Osteoblast (primary cell): ENCODE measurements at regions not wholly inside any gene's neighbourhood (a gene's known extent, or its start where the extent isn't known, plus 50 kb on each side); places are given as distances from the start of the nearest gene placed in this dataset.

ENCODE experiments used
- DNase-seq: peaks from one replicate; pipeline ENCODE4 v3.0.0; 2011; ENCODE audit warnings: low spot score, mixed read lengths; ENCODE audit not compliant: insufficient read length; ENCODE audit errors: missing footprints
- H2AFZ ChIP-seq: 2 replicates; pipeline ENCODE4 v1.6.0; 2011; ENCODE audit warnings: mild to moderate bottlenecking, low read length
- H3K27ac ChIP-seq: 2 replicates; pipeline ENCODE4 v1.5.1; 2011; ENCODE audit warnings: mild to moderate bottlenecking, low read depth, low read length, moderate library complexity
- H3K27me3 ChIP-seq: 2 replicates; pipeline ENCODE4 v1.6.0; 2012; ENCODE audit warnings: mild to moderate bottlenecking, control low read depth, inconsistent platforms, low read length, moderate library complexity; ENCODE audit not compliant: insufficient read depth
- H3K36me3 ChIP-seq: 2 replicates; pipeline ENCODE4 v1.5.1; 2011; ENCODE audit warnings: mild to moderate bottlenecking, low read length, control low read depth, moderate library complexity; ENCODE audit not compliant: insufficient read depth
- H3K4me1 ChIP-seq: 2 replicates; pipeline ENCODE4 v1.5.1; 2011; ENCODE audit warnings: mild to moderate bottlenecking, low read length, control low read depth, moderate library complexity; ENCODE audit not compliant: insufficient read depth
- H3K4me2 ChIP-seq: 2 replicates; pipeline ENCODE4 v1.6.0; 2011; ENCODE audit warnings: mild to moderate bottlenecking, low read length; ENCODE audit not compliant: insufficient read depth
- H3K4me3 ChIP-seq: fragments of 200-600 bp; sonication (generic); 3 replicates; pipeline ENCODE4 v1.5.1; 2012; ENCODE audit warnings: mild to moderate bottlenecking, low read length, inconsistent platforms; ENCODE audit not compliant: insufficient read depth
- H3K79me2 ChIP-seq: 2 replicates; pipeline ENCODE4 v1.6.0; 2012; ENCODE audit warnings: mild to moderate bottlenecking, low read length, control low read depth, inconsistent platforms; ENCODE audit not compliant: insufficient read depth
- H3K9me3 ChIP-seq: 2 replicates; pipeline ENCODE4 v1.5.1; 2011; ENCODE audit warnings: low read depth, low read length, control low read depth
- H4K20me1 ChIP-seq: 2 replicates; pipeline ENCODE4 v1.6.0; 2012; ENCODE audit warnings: mild to moderate bottlenecking, low read length, control low read depth; ENCODE audit not compliant: insufficient read depth
- TF ChIP-seq, protein P1 (sequence below): IDR thresholded peaks from 2 replicates; pipeline ENCODE4 v1.5.1; 2011; ENCODE audit warnings: mild to moderate bottlenecking, low read depth, low read length, moderate library complexity; ENCODE audit errors: extremely low read depth

DNA sequence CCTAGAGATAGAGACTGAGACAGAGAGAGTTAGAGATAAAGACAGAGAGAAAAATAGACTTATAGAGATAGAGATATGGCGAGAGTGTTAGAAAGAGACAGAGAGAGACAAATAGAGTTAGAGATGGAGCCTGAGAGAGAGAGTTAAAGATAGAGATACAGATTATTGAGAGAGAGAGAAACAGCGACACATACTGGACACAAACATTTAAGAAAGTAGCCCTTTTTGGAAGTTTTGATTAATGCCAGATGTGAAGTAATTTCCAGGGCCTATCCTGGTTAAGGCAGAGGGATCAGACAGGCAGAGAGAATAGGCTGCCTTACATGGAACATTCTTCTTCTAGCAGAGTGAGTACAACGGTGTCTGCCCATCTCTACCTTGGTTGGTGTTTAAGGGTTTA is 311.6 kb upstream of the CDH7 start:
- TF ChIP-seq, protein P1, sequence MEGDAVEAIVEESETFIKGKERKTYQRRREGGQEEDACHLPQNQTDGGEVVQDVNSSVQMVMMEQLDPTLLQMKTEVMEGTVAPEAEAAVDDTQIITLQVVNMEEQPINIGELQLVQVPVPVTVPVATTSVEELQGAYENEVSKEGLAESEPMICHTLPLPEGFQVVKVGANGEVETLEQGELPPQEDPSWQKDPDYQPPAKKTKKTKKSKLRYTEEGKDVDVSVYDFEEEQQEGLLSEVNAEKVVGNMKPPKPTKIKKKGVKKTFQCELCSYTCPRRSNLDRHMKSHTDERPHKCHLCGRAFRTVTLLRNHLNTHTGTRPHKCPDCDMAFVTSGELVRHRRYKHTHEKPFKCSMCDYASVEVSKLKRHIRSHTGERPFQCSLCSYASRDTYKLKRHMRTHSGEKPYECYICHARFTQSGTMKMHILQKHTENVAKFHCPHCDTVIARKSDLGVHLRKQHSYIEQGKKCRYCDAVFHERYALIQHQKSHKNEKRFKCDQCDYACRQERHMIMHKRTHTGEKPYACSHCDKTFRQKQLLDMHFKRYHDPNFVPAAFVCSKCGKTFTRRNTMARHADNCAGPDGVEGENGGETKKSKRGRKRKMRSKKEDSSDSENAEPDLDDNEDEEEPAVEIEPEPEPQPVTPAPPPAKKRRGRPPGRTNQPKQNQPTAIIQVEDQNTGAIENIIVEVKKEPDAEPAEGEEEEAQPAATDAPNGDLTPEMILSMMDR = no peak
- Histone ChIP-seq H3K4me2 (no peak overlapping the region), H3K27me3 (no peaks in the 10 kb centered on the region), H3K4me3 (no peak overlapping the region), H3K9me3 (peaks cover 6% of the 10 kb centered on the region), H3K4me1 (no peaks in the 10 kb centered on the region), H3K79me2 (no peaks in the 10 kb centered on the region), H4K20me1 (no peaks in the 10 kb centered on the region), H3K27ac (no peak overlapping the region), H2AFZ (no peak overlapping the region), H3K36me3 (no peaks in the 10 kb centered on the region)
- DNase-seq = no peak

DNA sequence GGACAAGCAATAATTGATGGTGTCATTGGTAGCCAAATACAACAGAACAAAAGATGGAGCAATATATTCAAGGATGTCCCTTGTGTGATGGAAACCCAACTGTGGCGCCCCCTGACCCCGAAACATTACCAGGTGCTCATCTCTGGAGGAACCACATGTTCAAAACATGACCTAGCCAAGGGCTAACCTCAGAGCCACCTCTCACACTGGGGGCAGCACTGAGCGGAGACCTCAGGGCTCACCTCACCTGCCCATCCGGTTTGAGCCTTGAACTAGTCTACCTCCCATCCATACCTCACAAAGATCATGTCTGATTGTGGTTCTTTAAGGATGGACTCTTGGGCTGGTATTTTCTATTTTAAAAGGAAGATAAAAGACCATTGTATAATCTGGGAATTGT is 314.4 kb upstream of the CDH7 start:
- Histone ChIP-seq H3K27me3 (no peaks in the 10 kb centered on the region), H3K4me3 (no peak overlapping the region), H4K20me1 (no peaks in the 10 kb centered on the region), H3K36me3 (no peaks in the 10 kb centered on the region), H3K4me1 (no peaks in the 10 kb centered on the region), H3K27ac (no peak overlapping the region), H3K4me2 (no peak overlapping the region), H2AFZ (no peak overlapping the region), H3K9me3 (no peaks in the 10 kb centered on the region), H3K79me2 (no peaks in the 10 kb centered on the region)
- TF ChIP-seq, protein P1 = no peak
- DNase-seq = no peak

DNA sequence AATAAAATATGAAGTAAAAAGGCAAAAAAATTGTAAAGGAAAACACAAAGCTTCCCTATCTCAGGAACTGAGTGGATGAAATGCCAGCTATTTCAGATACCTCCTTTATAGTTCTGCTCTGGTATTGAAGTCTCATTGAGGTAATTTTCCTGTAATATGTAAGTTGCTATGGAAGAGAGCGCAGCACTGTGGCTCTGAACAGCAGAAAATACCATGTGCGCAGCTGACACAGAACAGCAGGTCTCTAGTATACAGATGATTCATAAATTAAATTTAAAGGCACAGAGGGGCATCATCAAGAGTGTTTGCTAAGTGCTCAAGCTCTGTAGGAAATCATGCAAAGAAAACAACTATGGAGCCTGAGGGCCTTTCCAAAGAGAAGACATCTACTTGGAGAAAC is 315.3 kb upstream of the CDH7 start:
- no peaks in the 10 kb centered on the region for H3K27me3 ChIP-seq
- H3K9me3 ChIP-seq = no peaks in the 10 kb centered on the region
- H4K20me1 ChIP-seq = no peaks in the 10 kb centered on the region
- H3K27ac ChIP-seq = no peak overlapping the region
- H3K79me2 ChIP-seq = no peaks in the 10 kb centered on the region
- no peak for DNase-seq
- TF ChIP-seq, protein P1 = no peak
- H2AFZ ChIP-seq = no peak overlapping the region
- no peak overlapping the region for H3K4me2 ChIP-seq
- no peaks in the 10 kb centered on the region for H3K4me1 ChIP-seq
- H3K36me3 ChIP-seq = no peaks in the 10 kb centered on the region
- no peak overlapping the region for H3K4me3 ChIP-seq

DNA sequence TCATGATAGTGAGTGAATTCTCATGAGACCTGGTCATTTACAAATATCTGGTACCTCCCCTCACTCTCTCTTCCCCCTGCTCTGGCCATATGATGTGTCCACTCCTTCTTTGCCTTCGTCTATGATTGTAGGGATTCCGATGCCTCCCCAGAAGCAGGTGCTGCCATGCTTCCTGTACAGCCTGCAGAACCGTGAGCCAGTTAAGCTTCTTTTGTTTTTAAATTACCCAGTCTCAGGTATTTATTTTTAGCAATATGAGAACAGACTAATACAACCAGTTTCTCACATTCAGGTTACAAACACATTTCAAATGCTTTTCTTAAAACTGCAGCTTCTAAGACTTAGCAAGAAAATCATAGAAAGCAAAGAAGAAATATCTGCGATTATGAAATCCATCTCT is 321.2 kb upstream of the CDH7 start:
- no peak overlapping the region for H3K4me3 ChIP-seq
- no peaks in the 10 kb centered on the region for H4K20me1 ChIP-seq
- H3K4me2 ChIP-seq = no peak overlapping the region
- no peak overlapping the region for H3K27ac ChIP-seq
- no peak for DNase-seq
- H3K36me3 ChIP-seq = no peaks in the 10 kb centered on the region
- H2AFZ ChIP-seq = no peak overlapping the region
- TF ChIP-seq, protein P1 = no peak
- peaks cover 4% of the 10 kb centered on the region for H3K9me3 ChIP-seq
- no peaks in the 10 kb centered on the region for H3K4me1 ChIP-seq
- H3K27me3 ChIP-seq = no peaks in the 10 kb centered on the region
- H3K79me2 ChIP-seq = no peaks in the 10 kb centered on the region
